ENCODE measurements at regions not wholly inside any gene's neighbourhood (a gene's known extent, or its start where the extent isn't known, plus 50 kb on each side); places are given as distances from the start of the nearest gene placed in this dataset.

GRCh38 chr2:175580652-175581051 is 399.1 kb upstream of the ATP5MC3 start:
- no peak for TF ChIP-seq TEAD1 (CRISPR knock-in tag; IDR thresholded peaks at IDR 0.05)
- no peak for TF ChIP-seq USF2 (CRISPR knock-in tag; IDR thresholded peaks at IDR 0.05)
